Spinal cord (tissue), 9 donors: ENCODE measurements at regions not wholly inside any gene's neighbourhood (a gene's known extent, or its start where the extent isn't known, plus 50 kb on each side); places are given as distances from the start of the nearest gene placed in this dataset.

Source experiments
- DNase-seq, 6 donors: peaks; one replicate each; pipeline versions ENCODE4 v3.0.0 to v3.0.0-alpha.2; 2013 to 2015; ENCODE audit warnings: low spot score in 6 of 6, low read depth in 4 of 6
- H3K27ac ChIP-seq: one replicate; pipeline ENCODE4 v1.5.1; 2013; ENCODE audit warnings: low read depth, low read length, control low read depth
- H3K27me3 ChIP-seq: one replicate; pipeline ENCODE4 v1.6.1; 2013; ENCODE audit warnings: low read length; ENCODE audit not compliant: control insufficient read depth, insufficient read depth
- H3K36me3 ChIP-seq: one replicate; pipeline ENCODE4 v1.6.1; 2013; ENCODE audit warnings: low read length; ENCODE audit not compliant: control insufficient read depth, insufficient read depth
- H3K4me1 ChIP-seq: one replicate; pipeline ENCODE4 v1.6.1; 2013; ENCODE audit warnings: low read length; ENCODE audit not compliant: control insufficient read depth, insufficient read depth
- H3K4me3 ChIP-seq: one replicate; pipeline ENCODE4 v1.5.1; 2013; ENCODE audit warnings: low read depth, low read length, control low read depth
- H3K9me3 ChIP-seq: one replicate; pipeline ENCODE4 v1.6.1; 2013; ENCODE audit warnings: low read length; ENCODE audit not compliant: control insufficient read depth, insufficient read depth
- WGBS: methylation state at CpG from one replicate; pipeline ENCODE4 v1.1.5; 2013; ENCODE audit warnings: missing lambda C conversion rate; ENCODE audit not compliant: insufficient coverage; 5-methylcytosine and 5-hydroxymethylcytosine counted together
- donor health status: healthy.

DNA sequence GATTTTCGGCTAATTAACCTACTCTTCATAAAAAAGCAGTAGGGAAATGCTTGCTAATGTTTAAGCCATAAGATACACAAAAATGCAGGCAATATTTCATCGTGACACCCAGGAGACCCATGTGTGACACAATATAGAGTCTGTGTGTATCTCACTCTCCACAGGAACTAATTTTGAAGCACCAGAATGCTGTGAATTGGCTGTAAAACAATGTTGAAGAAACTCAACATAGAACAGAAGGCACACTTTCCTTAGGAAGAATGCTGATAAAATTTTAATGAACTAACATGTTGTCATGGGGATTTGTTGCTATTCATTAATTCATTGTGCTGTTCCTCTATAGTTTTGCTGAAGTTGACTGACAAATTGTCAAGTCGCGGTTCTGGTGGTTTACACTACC is 249.4 kb upstream of the TFAP2D start:
- DNase-seq: peak in 4 of 6 donors; percentile 26 to 90 (median 55)
- no peak overlapping the region for H3K4me3 ChIP-seq
- no peaks in the 10 kb centered on the region for H3K4me1 ChIP-seq
- no peak overlapping the region for H3K27ac ChIP-seq
- H3K27me3 ChIP-seq: no peaks in the 10 kb centered on the region
- WGBS: no CpG with 5 or more reads among the region's 4 CpGs
- no peaks in the 10 kb centered on the region for H3K36me3 ChIP-seq
- H3K9me3 ChIP-seq: no peaks in the 10 kb centered on the region

- Histone ChIP-seq H3K4me1 (no peaks in the 10 kb centered on the region), H3K4me3 (no peak overlapping the region), H3K9me3 (no peaks in the 10 kb centered on the region), H3K27ac (no peak overlapping the region), H3K27me3 (no peaks in the 10 kb centered on the region), H3K36me3 (no peaks in the 10 kb centered on the region)
- no CpG with 5 or more reads among the region's 4 CpGs for WGBS
- DNase-seq: no peak
These were observed 245.4 kb upstream of the TFAP2D start for GRCh38 chr6:50467931-50468330.

DNA sequence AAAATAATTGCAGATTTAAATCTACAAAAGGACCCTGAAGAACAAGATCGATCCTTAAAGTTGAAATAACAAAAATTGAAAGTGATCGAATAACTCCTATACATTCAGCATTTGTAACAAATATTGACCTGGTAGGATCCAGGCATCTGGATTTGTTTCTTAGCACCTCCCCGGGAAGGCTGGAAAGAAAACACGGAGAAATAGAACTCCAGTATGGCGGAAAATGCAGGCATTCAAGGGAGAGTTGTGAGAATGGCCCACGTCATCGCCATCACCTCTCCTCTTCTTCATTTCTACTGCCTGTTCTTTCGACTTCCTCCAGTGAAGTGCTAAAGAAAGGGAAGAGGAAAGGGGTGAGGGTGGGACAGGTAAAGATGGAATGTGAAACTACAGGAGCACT is 242.3 kb upstream of the TFAP2D start:
- no peak for DNase-seq
- no peak overlapping the region for H3K4me3 ChIP-seq
- no peaks in the 10 kb centered on the region for H3K27me3 ChIP-seq
- no peak overlapping the region for H3K27ac ChIP-seq
- no peaks in the 10 kb centered on the region for H3K9me3 ChIP-seq
- H3K36me3 ChIP-seq: no peaks in the 10 kb centered on the region
- WGBS: no CpG with 5 or more reads among the region's 8 CpGs
- H3K4me1 ChIP-seq: no peaks in the 10 kb centered on the region

GRCh38 chr6:50510361-50510760 is 203.0 kb upstream of the TFAP2D start:
- Histone ChIP-seq H3K36me3 (no peaks in the 10 kb centered on the region), H3K4me3 (no peak overlapping the region), H3K9me3 (no peaks in the 10 kb centered on the region), H3K4me1 (no peaks in the 10 kb centered on the region), H3K27ac (no peak overlapping the region), H3K27me3 (no peaks in the 10 kb centered on the region)
- no peak for DNase-seq

- no peak overlapping the region for H3K27ac ChIP-seq
- H3K9me3 ChIP-seq: no peaks in the 10 kb centered on the region
- no peaks in the 10 kb centered on the region for H3K36me3 ChIP-seq
- no peaks in the 10 kb centered on the region for H3K27me3 ChIP-seq
- H3K4me3 ChIP-seq: no peak overlapping the region
- H3K4me1 ChIP-seq: no peaks in the 10 kb centered on the region
- 25% methylated on average over 2 of the region's 3 CpGs for WGBS
- DNase-seq: peak in 2 of 6 donors; percentile 1 to 67
These were observed 192.7 kb upstream of the TFAP2D start for GRCh38 chr6:50520326-50521266.

GRCh38 chr6:50524341-50524740 is 189.0 kb upstream of the TFAP2D start:
- Histone ChIP-seq H3K27me3 (no peaks in the 10 kb centered on the region), H3K4me3 (no peak overlapping the region), H3K27ac (no peak overlapping the region), H3K36me3 (no peaks in the 10 kb centered on the region), H3K4me1 (no peaks in the 10 kb centered on the region), H3K9me3 (no peaks in the 10 kb centered on the region)
- DNase-seq: peak in 2 of 6 donors; percentile 29 to 75

DNA sequence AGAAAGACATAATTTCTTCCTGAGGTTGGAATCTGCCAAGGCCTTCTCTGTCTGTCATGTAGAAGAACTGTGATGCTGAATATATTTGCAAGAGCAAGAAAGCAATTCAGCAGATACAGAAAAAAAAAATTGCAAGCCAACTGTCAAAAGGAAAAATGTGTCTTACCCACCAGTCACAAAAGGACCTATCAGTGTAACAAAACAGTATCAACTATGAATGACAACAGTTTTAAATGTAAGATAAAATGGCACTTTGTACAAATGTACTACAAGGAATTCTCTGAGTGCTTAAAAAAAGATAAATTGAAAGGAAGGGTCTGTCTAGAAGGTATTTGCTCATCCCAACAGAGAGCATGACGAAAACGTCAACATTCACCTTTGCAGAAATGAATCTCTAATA is 185.3 kb upstream of the TFAP2D start:
- no peak overlapping the region for H3K27ac ChIP-seq
- peak in 1 of 6 donors; percentile 48 for DNase-seq
- no peaks in the 10 kb centered on the region for H3K9me3 ChIP-seq
- no peaks in the 10 kb centered on the region for H3K27me3 ChIP-seq
- 95% methylated on average over 2 of the region's 2 CpGs for WGBS
- H3K4me3 ChIP-seq: no peak overlapping the region
- H3K4me1 ChIP-seq: no peaks in the 10 kb centered on the region
- H3K36me3 ChIP-seq: no peaks in the 10 kb centered on the region

DNA sequence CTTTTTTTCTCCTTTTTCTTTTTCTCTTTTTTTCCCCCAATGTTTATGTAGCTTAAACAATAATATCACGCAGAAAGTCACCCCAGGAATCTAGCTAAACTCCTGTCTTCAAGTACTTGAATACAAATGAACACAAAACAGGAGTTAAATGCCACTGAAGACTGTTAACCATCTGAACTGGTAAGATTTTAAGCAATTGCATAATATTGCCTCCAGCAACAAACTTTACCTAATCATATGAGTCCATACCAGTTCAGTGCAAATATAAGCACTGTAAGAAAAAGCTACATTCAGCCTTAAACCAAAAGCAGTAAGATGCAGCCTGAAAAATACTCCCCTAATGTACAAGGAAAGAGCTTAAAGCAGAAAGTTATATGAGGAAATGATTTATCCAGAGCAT is 173.9 kb upstream of the TFAP2D start:
- H3K4me1 ChIP-seq: no peaks in the 10 kb centered on the region
- no peaks in the 10 kb centered on the region for H3K9me3 ChIP-seq
- no peak overlapping the region for H3K27ac ChIP-seq
- H3K4me3 ChIP-seq: no peak overlapping the region
- H3K36me3 ChIP-seq: no peaks in the 10 kb centered on the region
- H3K27me3 ChIP-seq: no peaks in the 10 kb centered on the region
- WGBS: 71% methylated on average over 1 of the region's 1 CpG
- peak in 1 of 6 donors; percentile 54 for DNase-seq

DNA sequence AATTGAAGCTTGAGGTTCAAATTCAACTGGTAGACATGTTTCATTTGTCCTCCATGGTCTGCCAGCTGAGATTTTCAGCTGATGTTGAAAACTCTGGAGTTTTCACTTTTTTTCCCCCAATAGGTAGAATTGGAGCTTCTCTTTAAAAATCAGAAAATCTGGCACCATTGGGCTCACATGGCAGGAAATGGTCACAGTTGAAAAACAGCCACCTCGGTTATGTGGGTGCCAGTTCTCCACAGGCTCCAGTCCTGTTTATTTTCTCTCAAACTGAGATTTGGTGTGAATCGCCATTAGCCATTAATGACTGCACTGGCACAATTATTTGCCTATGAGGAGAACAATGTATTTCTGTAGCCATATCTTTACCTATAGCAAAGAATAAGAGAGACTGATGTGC is 171.4 kb upstream of the TFAP2D start:
- no peak for DNase-seq
- 67% methylated on average over 1 of the region's 2 CpGs for WGBS
- no peak overlapping the region for H3K4me3 ChIP-seq
- H3K27me3 ChIP-seq: no peaks in the 10 kb centered on the region
- no peaks in the 10 kb centered on the region for H3K36me3 ChIP-seq
- no peaks in the 10 kb centered on the region for H3K4me1 ChIP-seq
- no peak overlapping the region for H3K27ac ChIP-seq
- H3K9me3 ChIP-seq: no peaks in the 10 kb centered on the region

- WGBS: 41% methylated on average over 6 of the region's 7 CpGs
- no peaks in the 10 kb centered on the region for H3K4me1 ChIP-seq
- DNase-seq: peak in 1 of 6 donors; percentile 7
- H3K27ac ChIP-seq: no peak overlapping the region
- no peaks in the 10 kb centered on the region for H3K36me3 ChIP-seq
- H3K9me3 ChIP-seq: no peaks in the 10 kb centered on the region
- no peak overlapping the region for H3K4me3 ChIP-seq
- no peaks in the 10 kb centered on the region for H3K27me3 ChIP-seq
These were observed 169.7 kb upstream of the TFAP2D start for GRCh38 chr6:50543666-50544065.
